H1 (cell line): ENCODE measurements at regions not wholly inside any gene's neighbourhood (a gene's known extent, or its start where the extent isn't known, plus 50 kb on each side); places are given as distances from the start of the nearest gene placed in this dataset.

Experiments used
- CTCF ChIA-PET: fragments of 300-600 bp; sonication (Branson Sonifier 250); formaldehyde crosslinking; loops from one replicate; lab custom pipeline; 2021; ENCODE audit not compliant: partially characterized antibody; lab: Charles Lee
- POLR2A ChIA-PET: fragments of 300-600 bp; sonication (Branson Sonifier 250); formaldehyde crosslinking; loops from one replicate; lab custom pipeline; 2021; ENCODE audit warnings: inconsistent platforms; ENCODE audit not compliant: partially characterized antibody; lab: Charles Lee
- DNase-seq, 2 experiments: peaks; one replicate each; pipeline versions ENCODE4 v3.0.0 to v3.0.0-alpha.2; 2010 to 2022; ENCODE audit warnings: low spot score in 2 of 2, low read depth in 1 of 2, mixed read lengths in 1 of 2
- FAIRE-seq: peaks from 2 replicates; lab custom pipeline; 2011; peaks lifted over from hg19 to GRCh38; lab: Jason Lieb, UNC
- H2AFZ ChIP-seq: 2 replicates; pipeline ENCODE4 v1.8.1; 2012; ENCODE audit warnings: low read length, inconsistent platforms
- H2AK5ac ChIP-seq: 2 replicates; pipeline ENCODE4 v1.6.1; 2013; ENCODE audit warnings: low read depth, low read length
- H2BK120ac ChIP-seq: replicated peaks from 2 replicates; pipeline ENCODE3; 2013; ENCODE audit warnings: low read depth, low read length, inconsistent platforms
- H2BK12ac ChIP-seq: 2 replicates; pipeline ENCODE4 v1.6.1; 2013; ENCODE audit warnings: low read depth, low read length
- H2BK15ac ChIP-seq: 2 replicates; pipeline ENCODE4 v1.6.1; 2013; ENCODE audit warnings: low read length
- H2BK20ac ChIP-seq: 2 replicates; pipeline ENCODE4 v1.6.1; 2013; ENCODE audit warnings: low read length
- H2BK5ac ChIP-seq: 2 replicates; pipeline ENCODE4 v1.6.1; 2013; ENCODE audit warnings: low read depth, low read length
- H3K14ac ChIP-seq: 2 replicates; pipeline ENCODE4 v1.6.1; 2013; ENCODE audit warnings: inconsistent platforms; ENCODE audit not compliant: insufficient read length
- H3K18ac ChIP-seq: 2 replicates; pipeline ENCODE4 v1.6.1; 2013; ENCODE audit warnings: low read length; ENCODE audit errors: extremely low read depth
- H3K23ac ChIP-seq: 2 replicates; pipeline ENCODE4 v1.6.1; 2013; ENCODE audit warnings: inconsistent platforms; ENCODE audit not compliant: insufficient read length
- H3K23me2 ChIP-seq: 2 replicates; pipeline ENCODE4 v1.6.1; 2013; ENCODE audit warnings: low read depth, low read length
- H3K27ac ChIP-seq: 2 replicates; pipeline ENCODE4 v1.6.1; 2011; ENCODE audit warnings: low read depth, low read length, inconsistent platforms
- H3K27me3 ChIP-seq, 4 experiments: replicated peaks in 1 of 4; 1 replicate in 1 of 4; 2 replicates in 3 of 4; pipeline versions ENCODE4 v1.6.1 to v1.8.1; 2011 to 2013; ENCODE audit warnings: low read length in 3 of 4, mild to moderate bottlenecking in 3 of 4, inconsistent platforms in 2 of 4, mixed read lengths in 2 of 4, moderate library complexity in 1 of 4; ENCODE audit not compliant: control insufficient read depth in 3 of 4, insufficient read depth in 3 of 4; ENCODE audit errors: extremely low read depth in 1 of 4
- H3K36me3 ChIP-seq, 4 experiments: 2 replicates each; pipeline versions ENCODE4 v1.6.1 to v1.8.1; 2011 to 2013; ENCODE audit warnings: mild to moderate bottlenecking in 4 of 4, low read length in 3 of 4, moderate library complexity in 2 of 4, control low read depth in 1 of 4, inconsistent platforms in 1 of 4; ENCODE audit not compliant: insufficient read depth in 4 of 4, control insufficient read depth in 2 of 4
- H3K4ac ChIP-seq: replicated peaks from 2 replicates; pipeline ENCODE3; 2013; ENCODE audit warnings: low read length, low read depth, mixed read lengths, inconsistent platforms; ENCODE audit not compliant: insufficient read length
- H3K4me1 ChIP-seq, 4 experiments: replicated peaks in 1 of 4; 1 replicate in 1 of 4; 2 replicates in 3 of 4; pipeline versions ENCODE4 v1.6.1 to v1.8.1; 2011 to 2013; ENCODE audit warnings: low read length in 3 of 4, inconsistent platforms in 2 of 4, mixed read lengths in 1 of 4; ENCODE audit not compliant: insufficient read depth in 4 of 4, control insufficient read depth in 3 of 4
- H3K4me2 ChIP-seq, 2 experiments: 2 replicates each; pipeline versions ENCODE4 v1.6.1 to v1.8.1; 2011 to 2013; ENCODE audit warnings: low read depth in 2 of 2, low read length in 2 of 2, control low read depth in 1 of 2, inconsistent platforms in 1 of 2, mild to moderate bottlenecking in 1 of 2; ENCODE audit not compliant: insufficient read depth in 1 of 2
- H3K4me3 ChIP-seq, 4 experiments: fragments of 200-600, 300-600 bp in 1 of 4; sonication (generic), shearing (Covaris generic), sonication (Bioruptor Twin) in 1 of 4; 2 replicates each; pipeline versions ENCODE4 v1.5.1 to v1.8.1; 2011 to 2016; ENCODE audit warnings: low read length in 4 of 4, low read depth in 3 of 4, control low read depth in 2 of 4, inconsistent platforms in 2 of 4, mild to moderate bottlenecking in 2 of 4, mixed read lengths in 1 of 4, moderate library complexity in 1 of 4; ENCODE audit not compliant: insufficient read depth in 2 of 4; ENCODE audit errors: extremely low read depth in 1 of 4
- H3K56ac ChIP-seq: replicated peaks from 2 replicates; pipeline ENCODE3; 2013; ENCODE audit warnings: low read depth, mild to moderate bottlenecking, mixed read lengths, low read length, inconsistent platforms; ENCODE audit not compliant: insufficient read length
- H3K79me1 ChIP-seq: 2 replicates; pipeline ENCODE4 v1.6.1; 2013; ENCODE audit warnings: low read depth, low read length, control low read depth
- H3K79me2 ChIP-seq, 2 experiments: 2 replicates each; pipeline versions ENCODE4 v1.6.1 to v1.8.1; 2012 to 2013; ENCODE audit warnings: low read length in 2 of 2, mild to moderate bottlenecking in 2 of 2, inconsistent platforms in 1 of 2; ENCODE audit not compliant: insufficient read depth in 2 of 2, control insufficient read depth in 1 of 2
- H3K9ac ChIP-seq, 4 experiments: replicated peaks in 1 of 4; 1 replicate in 1 of 4; 2 replicates in 3 of 4; pipeline versions ENCODE4 v1.6.1 to v1.8.1; 2011 to 2013; ENCODE audit warnings: low read depth in 3 of 4, low read length in 3 of 4, control low read depth in 2 of 4, mild to moderate bottlenecking in 2 of 4, moderate library complexity in 2 of 4, inconsistent platforms in 1 of 4; ENCODE audit errors: extremely low read depth in 1 of 4
- H3K9me3 ChIP-seq, 2 experiments: 2 replicates each; pipeline versions ENCODE4 v1.6.1 to v1.8.1; 2012 to 2013; ENCODE audit warnings: mild to moderate bottlenecking in 2 of 2, moderate library complexity in 2 of 2, control low read depth in 1 of 2, inconsistent platforms in 1 of 2, low read depth in 1 of 2, low read length in 1 of 2, mixed read lengths in 1 of 2; ENCODE audit not compliant: insufficient read depth in 2 of 2
- H4K20me1 ChIP-seq, 2 experiments: replicated peaks in 1 of 2; 2 replicates each; pipeline versions ENCODE3 to v1.8.1; 2011 to 2013; ENCODE audit warnings: inconsistent platforms in 2 of 2, low read length in 2 of 2, mild to moderate bottlenecking in 1 of 2; ENCODE audit not compliant: insufficient read depth in 2 of 2, control insufficient read depth in 1 of 2
- H4K5ac ChIP-seq: 2 replicates; pipeline ENCODE4 v1.6.1; 2013; ENCODE audit warnings: low read length, low read depth, mixed read lengths, inconsistent platforms; ENCODE audit not compliant: insufficient read length
- H4K8ac ChIP-seq: 2 replicates; pipeline ENCODE4 v1.8.0; 2013; ENCODE audit warnings: mild to moderate bottlenecking, moderate library complexity, low read length, inconsistent platforms; ENCODE audit not compliant: insufficient read depth; ENCODE audit errors: extremely low read depth
- H4K91ac ChIP-seq: replicated peaks from 2 replicates; pipeline ENCODE3; 2013; ENCODE audit warnings: low read length, mixed read lengths, inconsistent platforms; ENCODE audit not compliant: insufficient read length
- CBX5 ChIP-seq: fragments of 300-800, 300-1000 bp; sonication (generic); IDR thresholded peaks from 2 replicates; pipeline ENCODE4 v1.7.1; 2016; ENCODE audit warnings: antibody characterized with exemption, low read length, low read depth
- GTF2F1 ChIP-seq: IDR thresholded peaks from 2 replicates; pipeline ENCODE4 v1.6.1; 2012; ENCODE audit warnings: low read depth, low read length, improper control_type of control experiment, borderline replicate concordance
- MAFK ChIP-seq: IDR thresholded peaks from 2 replicates; pipeline ENCODE4 v1.6.1; 2012; ENCODE audit warnings: low read depth, mild to moderate bottlenecking, improper control_type of control experiment, low read length
- POLR2A ChIP-seq, 2 experiments: IDR thresholded peaks; 1 replicate in 1 of 2; 2 replicates in 1 of 2; pipeline ENCODE4 v1.6.1; 2011; ENCODE audit warnings: low read depth in 2 of 2, low read length in 2 of 2, mild to moderate bottlenecking in 2 of 2; ENCODE audit errors: control extremely low read depth in 1 of 2
- SIX5 ChIP-seq: IDR thresholded peaks from 2 replicates; pipeline ENCODE4 v1.6.1; 2011; ENCODE audit warnings: mild to moderate bottlenecking, low read depth, low read length
- TAF7 ChIP-seq: optimal IDR thresholded peaks from 2 replicates; pipeline ENCODE3; 2011; ENCODE audit warnings: low read depth, mild to moderate bottlenecking, inconsistent platforms, low read length, moderate library complexity, borderline replicate concordance
- WGBS, 2 experiments: shearing (Covaris generic) in 1 of 2; methylation state at CpG; one replicate each; pipeline versions ENCODE4 v1.1.6 to v1.1.7; 2013 to 2015; ENCODE audit warnings: low lambda C conversion rate in 2 of 2, mixed read lengths in 2 of 2, inconsistent platforms in 1 of 2, low coverage in 1 of 2, missing lambda C conversion rate in 1 of 2; ENCODE audit not compliant: insufficient replicate concordance in 2 of 2, insufficient coverage in 1 of 2, insufficient read length in 1 of 2; ENCODE audit errors: extremely low coverage in 1 of 2, missing lambda C conversion rate in 1 of 2; 5-methylcytosine and 5-hydroxymethylcytosine counted together
- TF ChIP-seq, protein P1 (sequence below): IDR thresholded peaks from 2 replicates; pipeline ENCODE4 v1.6.1; 2011; ENCODE audit warnings: low read depth, mild to moderate bottlenecking, low read length; ENCODE audit not compliant: insufficient read depth

DNA sequence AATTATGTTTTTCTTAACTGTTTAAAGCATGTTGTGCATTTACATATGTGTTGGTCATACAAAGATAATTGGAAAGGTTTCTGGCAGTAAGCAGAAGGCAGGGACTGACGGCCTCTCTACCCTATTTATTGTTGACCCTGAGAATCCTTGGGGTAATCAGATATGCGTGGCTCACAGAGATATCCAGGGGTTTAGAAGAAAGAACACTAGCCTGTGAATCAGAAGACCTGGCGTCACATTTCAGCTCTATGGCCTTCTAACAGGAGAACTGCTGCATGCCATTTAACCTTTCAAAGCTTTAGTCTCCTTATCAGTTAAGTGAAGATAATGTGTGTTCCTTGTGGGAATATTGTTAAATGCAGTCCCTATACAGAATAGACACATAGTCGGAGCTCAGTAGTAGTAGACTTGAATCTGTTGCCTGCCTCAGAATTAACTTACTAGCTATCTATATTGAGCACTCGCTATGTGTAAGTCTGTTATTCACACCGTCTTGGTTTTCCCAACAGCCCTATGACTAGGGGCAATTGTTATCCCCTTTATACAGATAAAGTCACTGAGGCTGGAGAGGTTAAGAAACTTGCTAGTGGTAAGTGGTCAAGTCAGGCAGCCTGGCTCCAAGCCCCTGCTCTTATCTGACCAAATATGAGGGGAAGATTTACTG is 129.6 kb upstream of the ANKRD1 start:
- Histone ChIP-seq H3K27ac (no peak overlapping the region), H3K4me3 (no peak overlapping the region; a peak in 1 of 8 replicates), H3K14ac (no peak overlapping the region), H3K4ac (no peak overlapping the region), H2BK5ac (no peak overlapping the region), H2BK12ac (no peak overlapping the region), H3K79me1 (no peaks in the 10 kb centered on the region), H3K36me3 (no peaks in the 10 kb centered on the region), H3K4me2 (no peak overlapping the region), H2BK20ac (no peak overlapping the region), H4K5ac (no peak overlapping the region), H3K18ac (no peak overlapping the region), H3K9me3 (no peaks in the 10 kb centered on the region), H2BK120ac (no peak overlapping the region), H3K23me2 (no peaks in the 10 kb centered on the region), H4K8ac (no peak overlapping the region), H2AK5ac (no peak overlapping the region), H2BK15ac (no peak overlapping the region), H4K91ac (no peak overlapping the region), H3K4me1 (peaks cover 0 to 3% (median 2%) of the 10 kb centered on the region in 4 experiments; a peak in 3 of 7 replicates), H3K9ac (no peak overlapping the region), H3K56ac (no peak overlapping the region), H3K79me2 (no peaks in the 10 kb centered on the region), H4K20me1 (no peaks in the 10 kb centered on the region), H2AFZ (no peak overlapping the region), H3K27me3 (no peaks in the 10 kb centered on the region), H3K23ac (no peak overlapping the region)
- FAIRE-seq: peak; percentile 19
- CTCF ChIA-PET: interaction anchor here (0.6 to 3.8 kb wide), 5 partner anchors 48 to 247 kb away, joined by 3 to 10 read pairs (median 3); no protein-coding TSS in a partner anchor
- POLR2A ChIA-PET: no interaction called here
- WGBS, 2 experiments: 75% methylated on average over 6 of the region's 6 CpGs; no CpG with 5 or more reads in 1 of the 2 experiments
- no peak for DNase-seq
- no peak for TF ChIP-seq TAF7
- TF ChIP-seq MAFK: no peak
- TF ChIP-seq SIX5: no peak
- TF ChIP-seq, protein P1, sequence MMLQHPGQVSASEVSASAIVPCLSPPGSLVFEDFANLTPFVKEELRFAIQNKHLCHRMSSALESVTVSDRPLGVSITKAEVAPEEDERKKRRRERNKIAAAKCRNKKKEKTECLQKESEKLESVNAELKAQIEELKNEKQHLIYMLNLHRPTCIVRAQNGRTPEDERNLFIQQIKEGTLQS: no peak
- no peak for TF ChIP-seq CBX5
- TF ChIP-seq POLR2A (IDR thresholded peaks at IDR 0.05; ENCODE audit: control extremely low read depth in 1 of 2, low read depth in 2 of 2, low read length in 2 of 2): no peak
- TF ChIP-seq GTF2F1: no peak
